ENCODE measurements at regions not wholly inside any gene's neighbourhood (a gene's known extent, or its start where the extent isn't known, plus 50 kb on each side); places are given as distances from the start of the nearest gene placed in this dataset.

DNA sequence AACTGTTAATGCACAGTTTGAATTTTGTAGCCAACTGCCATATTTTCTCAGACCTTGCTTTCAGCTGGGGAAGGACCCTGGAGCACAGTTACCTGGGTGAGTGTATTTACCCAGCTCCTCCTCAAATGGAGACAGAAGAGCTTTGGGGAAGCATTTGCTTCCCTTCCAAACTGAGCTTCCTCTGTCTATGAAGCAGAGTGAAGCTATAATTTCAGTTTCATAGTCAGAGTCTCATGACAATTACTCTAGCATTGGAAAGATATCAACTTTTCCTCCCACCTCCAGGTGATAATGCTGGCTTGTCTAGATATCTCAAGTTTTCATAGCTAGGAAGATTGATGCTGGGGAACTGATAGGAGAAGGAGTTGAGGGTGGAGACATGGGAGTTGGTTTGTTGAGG is 406.4 kb upstream of the CLINT1 start:
- TF ChIP-seq, protein P1, sequence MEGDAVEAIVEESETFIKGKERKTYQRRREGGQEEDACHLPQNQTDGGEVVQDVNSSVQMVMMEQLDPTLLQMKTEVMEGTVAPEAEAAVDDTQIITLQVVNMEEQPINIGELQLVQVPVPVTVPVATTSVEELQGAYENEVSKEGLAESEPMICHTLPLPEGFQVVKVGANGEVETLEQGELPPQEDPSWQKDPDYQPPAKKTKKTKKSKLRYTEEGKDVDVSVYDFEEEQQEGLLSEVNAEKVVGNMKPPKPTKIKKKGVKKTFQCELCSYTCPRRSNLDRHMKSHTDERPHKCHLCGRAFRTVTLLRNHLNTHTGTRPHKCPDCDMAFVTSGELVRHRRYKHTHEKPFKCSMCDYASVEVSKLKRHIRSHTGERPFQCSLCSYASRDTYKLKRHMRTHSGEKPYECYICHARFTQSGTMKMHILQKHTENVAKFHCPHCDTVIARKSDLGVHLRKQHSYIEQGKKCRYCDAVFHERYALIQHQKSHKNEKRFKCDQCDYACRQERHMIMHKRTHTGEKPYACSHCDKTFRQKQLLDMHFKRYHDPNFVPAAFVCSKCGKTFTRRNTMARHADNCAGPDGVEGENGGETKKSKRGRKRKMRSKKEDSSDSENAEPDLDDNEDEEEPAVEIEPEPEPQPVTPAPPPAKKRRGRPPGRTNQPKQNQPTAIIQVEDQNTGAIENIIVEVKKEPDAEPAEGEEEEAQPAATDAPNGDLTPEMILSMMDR (IDR thresholded peaks at IDR 0.05): no peak
- TF ChIP-seq POLR2A (IDR thresholded peaks at IDR 0.05): no peak
